ENCODE measurements at regions not wholly inside any gene's neighbourhood (a gene's known extent, or its start where the extent isn't known, plus 50 kb on each side); places are given as distances from the start of the nearest gene placed in this dataset.
A peak's percentile ranks its signal among the peaks of the same experiment; 100 is the strongest.

- Mint-ChIP-seq H3K36me3 (ENCODE audit: unreplicated experiment) (no peaks in the 10 kb centered on the region), H3K4me1 (ENCODE audit: unreplicated experiment) (peaks cover 12% of the 10 kb centered on the region), H3K9me3 (ENCODE audit: unreplicated experiment) (peaks cover 6% of the 10 kb centered on the region), H3K27me3 (ENCODE audit: unreplicated experiment) (peaks cover 5% of the 10 kb centered on the region), H3K4me3 (ENCODE audit: unreplicated experiment) (no peak overlapping the region), H3K27ac (ENCODE audit: unreplicated experiment) (peak overlapping the region; percentile 9)
- no peak for TF ChIP-seq CTCF (IDR thresholded peaks at IDR 0.05)
- DNase-seq (ENCODE audit: extremely low spot score, unreplicated experiment), result no peak
Measured at GRCh38 chr12:58204071-58204470, 262.7 kb downstream of the ATP23 start.

- Mint-ChIP-seq H3K36me3 (ENCODE audit: unreplicated experiment) (no peaks in the 10 kb centered on the region), H3K4me3 (ENCODE audit: unreplicated experiment) (no peak overlapping the region), H3K27me3 (ENCODE audit: unreplicated experiment) (peaks cover 2% of the 10 kb centered on the region), H3K9me3 (ENCODE audit: unreplicated experiment) (peaks cover 6% of the 10 kb centered on the region), H3K27ac (ENCODE audit: unreplicated experiment) (no peak overlapping the region), H3K4me1 (ENCODE audit: unreplicated experiment) (peaks cover 12% of the 10 kb centered on the region)
- DNase-seq (ENCODE audit: extremely low spot score, unreplicated experiment), result no peak
- TF ChIP-seq CTCF (IDR thresholded peaks at IDR 0.05), result no peak
Measured at GRCh38 chr12:58206876-58207275, 265.5 kb downstream of the ATP23 start.

- TF ChIP-seq CTCF (IDR thresholded peaks at IDR 0.05), result no peak
- H3K36me3 Mint-ChIP-seq (ENCODE audit: unreplicated experiment), result no peaks in the 10 kb centered on the region
- no peaks in the 10 kb centered on the region for H3K4me1 Mint-ChIP-seq (ENCODE audit: unreplicated experiment)
- H3K27ac Mint-ChIP-seq (ENCODE audit: unreplicated experiment), result no peak overlapping the region
- peaks cover 6% of the 10 kb centered on the region for H3K9me3 Mint-ChIP-seq (ENCODE audit: unreplicated experiment)
- H3K4me3 Mint-ChIP-seq (ENCODE audit: unreplicated experiment), result no peak overlapping the region
- H3K27me3 Mint-ChIP-seq (ENCODE audit: unreplicated experiment), result peaks cover 6% of the 10 kb centered on the region
- DNase-seq (ENCODE audit: extremely low spot score, unreplicated experiment), result no peak
Measured at GRCh38 chr12:58211211-58211610, 269.8 kb downstream of the ATP23 start.

DNA sequence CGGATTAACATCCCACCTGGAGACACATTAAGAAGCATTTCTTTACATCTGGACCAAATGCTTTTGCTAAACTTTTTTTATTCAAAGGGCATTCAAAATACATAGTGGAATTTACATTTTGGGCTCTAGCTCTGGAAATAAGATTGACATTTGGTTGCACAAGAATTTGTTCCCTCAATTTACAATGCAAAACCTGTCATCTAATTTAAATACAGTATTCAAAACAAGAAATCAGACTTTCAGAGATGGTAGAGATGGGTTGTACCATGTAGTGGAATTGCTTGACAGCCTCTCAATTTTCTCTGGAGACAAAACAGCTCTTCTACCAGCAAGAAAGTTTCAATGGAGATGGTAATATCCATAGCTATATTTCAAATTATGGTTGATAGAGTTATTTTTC is 275.8 kb downstream of the ATP23 start:
- H3K9me3 Mint-ChIP-seq (ENCODE audit: unreplicated experiment), result peaks cover 6% of the 10 kb centered on the region
- no peaks in the 10 kb centered on the region for H3K36me3 Mint-ChIP-seq (ENCODE audit: unreplicated experiment)
- no peak for TF ChIP-seq CTCF (IDR thresholded peaks at IDR 0.05)
- no peak overlapping the region for H3K4me3 Mint-ChIP-seq (ENCODE audit: unreplicated experiment)
- H3K27me3 Mint-ChIP-seq (ENCODE audit: unreplicated experiment), result peaks cover 10% of the 10 kb centered on the region
- DNase-seq (ENCODE audit: extremely low spot score, unreplicated experiment), result no peak
- H3K4me1 Mint-ChIP-seq (ENCODE audit: unreplicated experiment), result no peaks in the 10 kb centered on the region
- no peak overlapping the region for H3K27ac Mint-ChIP-seq (ENCODE audit: unreplicated experiment)

GRCh38 chr12:58224536-58225105 is 283.3 kb downstream of the ATP23 start:
- no peak overlapping the region for H3K4me3 Mint-ChIP-seq (ENCODE audit: unreplicated experiment)
- peaks cover 8% of the 10 kb centered on the region for H3K27me3 Mint-ChIP-seq (ENCODE audit: unreplicated experiment)
- no peak overlapping the region for H3K27ac Mint-ChIP-seq (ENCODE audit: unreplicated experiment)
- H3K9me3 Mint-ChIP-seq (ENCODE audit: unreplicated experiment), result no peaks in the 10 kb centered on the region
- H3K4me1 Mint-ChIP-seq (ENCODE audit: unreplicated experiment), result peaks cover 7% of the 10 kb centered on the region
- TF ChIP-seq CTCF (IDR thresholded peaks at IDR 0.05), result no peak
- no peaks in the 10 kb centered on the region for H3K36me3 Mint-ChIP-seq (ENCODE audit: unreplicated experiment)
- DNase-seq (ENCODE audit: extremely low spot score, unreplicated experiment), result no peak

All from osteocyte (in vitro differentiated cells).